HG02885 (cell line): ENCODE measurements at regions not wholly inside any gene's neighbourhood (a gene's known extent, or its start where the extent isn't known, plus 50 kb on each side); places are given as distances from the start of the nearest gene placed in this dataset.

Source experiments
- ATAC-seq: cut with Tn5 transposase; IDR thresholded peaks from one replicate; pipeline ENCODE4 v1.9.1; 2021; ENCODE audit warnings: mild to moderate bottlenecking; ENCODE audit not compliant: unreplicated experiment, poor library complexity

DNA sequence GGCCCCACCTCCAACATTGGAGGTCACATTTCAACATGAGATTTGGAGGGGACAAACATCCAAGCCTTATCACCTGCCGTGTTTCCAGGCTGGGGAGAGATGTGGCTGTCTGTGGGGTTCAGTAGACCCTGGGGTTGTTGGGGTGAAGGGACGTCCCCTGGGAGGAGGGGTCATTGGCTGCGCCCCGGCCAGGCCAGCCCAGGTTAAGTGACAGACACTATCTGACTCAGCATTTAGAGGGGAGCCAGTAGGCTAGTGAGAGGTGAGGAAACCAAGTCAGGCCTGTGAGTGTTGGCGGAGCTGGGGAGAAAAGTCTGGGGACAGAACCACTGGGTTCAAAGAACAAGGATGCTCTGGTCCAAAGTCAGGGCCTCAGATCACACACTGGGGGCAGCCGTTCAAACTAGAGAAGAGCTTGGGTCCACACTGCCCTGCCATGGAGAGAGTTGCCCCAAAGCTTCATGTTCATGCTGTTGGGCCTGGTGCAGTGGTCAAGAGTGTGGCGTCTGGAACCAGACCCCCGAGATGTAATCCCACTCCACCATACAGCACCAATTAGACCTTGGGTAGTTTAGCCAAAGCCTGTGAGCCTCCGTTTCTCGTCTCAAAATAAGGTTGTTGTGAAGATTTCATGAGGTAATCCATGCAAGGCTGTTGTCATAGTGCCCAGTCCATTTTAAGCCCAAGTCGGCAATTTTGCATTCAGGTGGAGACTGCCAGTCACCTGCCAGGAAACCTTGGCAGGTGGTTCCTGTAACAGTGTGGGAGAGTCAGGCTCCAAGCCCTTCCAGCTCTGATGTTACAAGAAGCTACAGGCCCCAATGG lies 1289.6 kb downstream of the TBC1D22A start:
- ATAC-seq: no peak

DNA sequence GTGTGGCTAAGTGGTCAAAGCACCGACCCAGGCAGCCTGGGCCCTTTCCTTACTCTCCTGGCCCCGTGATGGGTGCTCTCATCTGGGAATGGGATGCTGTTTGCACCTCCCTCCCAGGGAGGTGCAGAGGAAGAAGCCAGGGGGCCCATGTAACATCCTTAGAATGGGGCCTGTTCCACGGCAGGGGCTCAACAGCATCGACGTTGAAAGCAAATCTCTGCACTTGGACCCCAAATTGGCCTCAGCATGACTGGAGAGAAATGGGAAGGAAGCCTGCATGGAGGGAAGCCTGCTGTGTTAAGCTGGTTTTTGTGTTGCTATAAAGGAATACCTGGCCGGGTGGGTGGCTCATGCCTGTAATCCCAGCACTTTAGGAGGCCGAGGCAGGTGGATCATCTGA lies 1288.4 kb downstream of the TBC1D22A start:
- ATAC-seq: no peak

DNA sequence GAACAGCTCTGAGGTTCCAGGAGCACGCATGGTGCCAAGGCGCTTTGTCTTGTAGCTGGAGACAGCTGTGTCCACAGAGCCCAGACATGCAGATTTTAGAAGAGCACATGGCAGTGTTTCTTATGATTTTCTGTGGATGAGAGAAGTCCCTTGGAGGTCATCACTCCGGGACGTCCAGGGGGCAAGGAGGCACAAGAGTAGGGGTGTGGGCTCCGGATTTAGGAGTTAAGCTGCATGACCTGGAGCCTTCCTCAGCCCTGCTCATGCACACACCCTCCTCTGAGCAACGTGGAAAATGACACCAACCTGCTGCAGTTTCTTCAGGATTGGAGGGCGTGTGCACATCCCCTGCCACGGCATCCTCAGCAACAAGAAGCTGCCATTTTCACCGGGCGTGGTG lies 1286.7 kb downstream of the TBC1D22A start:
- no peak for ATAC-seq

DNA sequence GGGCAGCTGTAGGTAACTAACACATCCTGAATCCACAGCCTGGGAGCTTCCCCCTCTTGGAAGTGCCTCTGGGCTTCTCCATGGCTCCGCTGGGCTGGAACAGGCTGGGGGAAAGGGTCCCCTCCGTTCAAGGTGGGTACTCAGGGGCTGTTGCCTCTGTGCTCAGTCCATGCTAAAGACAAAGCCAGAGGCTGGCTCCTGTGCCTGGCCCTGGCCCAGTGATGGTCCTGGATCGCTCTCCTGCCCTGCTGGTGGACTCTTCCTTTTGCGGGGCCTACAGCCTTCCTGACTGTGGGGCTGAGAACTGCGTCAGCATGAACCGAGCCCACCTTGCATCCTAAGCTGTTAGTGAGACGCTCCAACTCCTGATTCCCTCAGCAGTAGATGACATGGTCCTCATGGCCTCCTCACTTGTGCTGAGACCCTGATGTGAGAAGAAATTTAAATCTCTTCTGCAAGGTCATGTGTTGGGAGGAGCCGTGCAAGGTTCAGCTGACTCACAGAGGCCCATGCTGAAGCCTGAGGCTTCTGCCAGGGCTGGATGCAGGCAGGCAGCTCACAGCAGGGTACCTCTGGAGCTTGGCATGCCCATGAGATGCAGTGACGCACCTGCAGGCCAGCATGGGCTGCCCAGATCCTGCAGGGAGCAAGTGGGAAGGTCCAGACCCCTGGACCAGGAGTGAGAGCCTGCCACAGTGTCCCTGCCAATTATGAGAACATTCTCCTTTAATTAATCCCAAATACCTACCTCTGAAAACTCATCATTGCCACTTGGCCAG lies 1285.5 kb downstream of the TBC1D22A start:
- ATAC-seq: no peak

DNA sequence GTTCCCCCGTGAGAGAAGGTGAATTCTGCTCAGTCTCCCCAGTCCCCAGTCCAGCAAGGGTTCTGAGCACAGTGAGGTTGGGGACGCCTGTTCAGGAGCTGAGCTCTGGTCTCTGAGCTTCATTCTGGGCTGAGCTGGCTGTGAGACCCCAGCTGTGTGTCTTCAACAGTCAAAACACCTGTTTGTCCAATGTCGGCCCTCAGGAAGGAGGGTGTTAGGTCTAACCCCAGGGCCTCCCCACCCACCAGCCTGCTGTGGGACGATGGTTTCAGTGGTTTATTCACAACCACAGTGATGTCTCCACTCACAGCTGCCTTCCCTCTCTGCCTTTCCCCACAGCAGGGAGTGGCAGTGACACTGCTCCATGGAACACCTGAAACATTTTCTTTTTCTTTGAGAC lies 1282.9 kb downstream of the TBC1D22A start:
- peak; percentile 81 for ATAC-seq

DNA sequence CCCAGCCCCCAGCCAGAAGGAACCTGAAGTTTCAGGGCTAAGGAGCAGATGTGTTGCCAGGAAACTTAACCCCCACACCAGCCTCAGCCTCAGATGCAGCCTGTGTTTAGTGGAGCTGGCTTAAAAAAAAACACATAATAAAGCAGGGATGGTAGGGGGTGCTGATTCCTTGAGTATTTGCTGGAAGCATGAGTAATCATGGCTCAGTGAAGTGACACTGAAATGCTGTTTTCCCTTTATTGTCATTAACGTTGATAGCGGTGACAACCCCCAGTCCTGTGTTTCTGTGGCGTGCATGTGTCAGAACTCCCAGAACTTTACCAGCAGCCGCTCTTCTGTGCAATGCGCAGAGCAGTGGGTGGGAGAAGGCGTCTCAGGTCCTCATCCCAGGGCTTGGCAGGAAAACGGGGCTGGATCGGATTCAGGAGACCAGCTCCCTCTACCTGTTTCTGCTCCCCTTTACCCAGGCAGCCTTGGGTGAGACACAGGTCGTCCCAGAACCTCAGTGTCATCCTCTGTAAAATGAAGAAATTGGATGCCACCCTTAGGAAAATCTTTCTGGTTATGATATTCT lies 1282.1 kb downstream of the TBC1D22A start:
- ATAC-seq: no peak

DNA sequence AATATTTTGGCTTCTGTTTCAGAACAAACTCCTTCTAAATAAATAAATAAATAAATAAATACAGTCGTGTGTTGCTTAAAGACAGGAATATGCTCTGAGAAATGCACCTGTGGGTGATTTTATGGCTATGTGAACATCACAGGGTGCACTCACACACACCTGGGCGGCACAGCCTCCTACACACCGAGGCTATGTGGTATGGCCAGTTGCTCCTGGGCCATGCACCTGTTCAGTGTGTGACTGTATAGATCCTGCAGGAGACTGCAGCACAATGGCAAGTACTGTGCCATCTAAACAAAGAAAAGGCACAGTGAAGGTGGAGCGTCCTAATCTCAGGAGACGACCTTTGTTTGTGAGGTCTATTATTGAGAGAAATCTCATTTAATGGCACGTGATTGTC lies 1281.1 kb downstream of the TBC1D22A start:
- no peak for ATAC-seq

DNA sequence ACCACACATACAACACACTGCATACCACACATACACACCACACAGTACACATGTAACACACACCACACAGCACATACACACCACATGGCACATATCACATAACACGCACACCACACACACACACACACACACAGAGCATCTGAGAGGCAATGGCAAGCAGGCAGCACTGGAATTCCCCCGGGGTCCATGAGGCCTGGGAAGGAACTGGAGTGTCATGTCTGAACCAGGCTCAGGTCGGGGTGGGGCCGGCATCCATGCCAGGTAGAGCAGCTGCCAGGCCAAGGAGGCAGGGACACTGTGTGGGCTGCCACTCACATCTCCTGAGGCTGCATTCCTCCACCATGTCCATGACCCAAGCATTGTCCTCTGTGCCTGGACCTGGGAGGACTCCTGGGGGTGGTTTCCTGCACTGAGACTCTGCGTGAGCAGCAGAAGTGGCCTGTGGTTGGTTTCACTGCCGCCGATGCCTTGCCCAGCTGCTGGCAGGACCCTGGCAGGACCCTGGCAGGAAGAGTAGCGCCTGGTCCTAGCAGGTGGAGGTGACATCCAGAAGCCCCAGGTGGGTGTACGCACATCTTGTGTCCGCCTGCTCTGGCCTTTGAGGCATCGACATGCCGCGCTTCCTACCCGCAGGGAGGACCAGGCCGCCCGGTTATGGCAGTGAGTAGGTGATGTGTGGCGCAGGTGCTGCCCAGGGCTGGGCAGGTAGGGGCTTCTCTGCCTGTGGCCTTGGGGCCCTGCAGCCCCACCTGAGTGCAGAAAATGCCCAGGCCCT lies 1280.4 kb downstream of the TBC1D22A start:
- ATAC-seq: no peak

DNA sequence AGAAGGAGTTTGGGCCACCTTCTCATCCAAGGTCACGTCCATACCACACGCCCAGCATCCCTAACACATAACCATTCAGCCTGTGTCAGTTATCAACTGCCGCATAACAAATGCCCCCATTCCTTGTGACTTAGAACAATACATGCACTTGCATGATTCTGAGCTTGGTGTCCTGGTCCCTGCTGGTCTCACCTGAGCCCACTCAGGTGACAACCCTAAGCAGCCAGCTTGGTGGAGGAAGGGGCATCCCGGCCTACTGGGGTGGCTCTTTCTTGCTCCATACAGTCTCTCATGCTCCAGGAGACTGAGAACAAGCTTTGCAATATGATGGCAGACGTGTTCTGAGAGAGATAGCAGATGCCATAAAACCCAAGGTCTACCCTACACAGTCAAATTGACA lies 1276.9 kb downstream of the TBC1D22A start:
- ATAC-seq: no peak

DNA sequence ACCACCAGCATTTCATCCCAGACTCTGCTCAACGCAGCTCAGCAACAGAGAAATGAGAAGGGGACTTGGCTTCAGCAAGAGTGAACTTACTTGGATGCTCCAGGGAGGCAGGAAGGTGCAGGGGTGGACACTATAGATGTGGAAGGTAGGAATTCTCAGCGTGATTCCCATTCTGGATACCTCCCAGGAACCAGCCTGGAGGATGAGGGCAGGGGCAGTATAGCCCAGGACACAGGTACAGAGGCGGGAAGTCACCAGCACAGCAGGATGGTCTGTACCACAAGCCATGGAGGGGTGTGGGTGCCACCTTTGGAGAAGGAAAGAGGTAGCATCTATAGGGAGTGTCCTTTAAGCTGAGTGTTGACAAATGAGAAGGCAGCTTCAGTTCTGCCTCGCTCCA lies 1275.2 kb downstream of the TBC1D22A start:
- ATAC-seq: no peak

DNA sequence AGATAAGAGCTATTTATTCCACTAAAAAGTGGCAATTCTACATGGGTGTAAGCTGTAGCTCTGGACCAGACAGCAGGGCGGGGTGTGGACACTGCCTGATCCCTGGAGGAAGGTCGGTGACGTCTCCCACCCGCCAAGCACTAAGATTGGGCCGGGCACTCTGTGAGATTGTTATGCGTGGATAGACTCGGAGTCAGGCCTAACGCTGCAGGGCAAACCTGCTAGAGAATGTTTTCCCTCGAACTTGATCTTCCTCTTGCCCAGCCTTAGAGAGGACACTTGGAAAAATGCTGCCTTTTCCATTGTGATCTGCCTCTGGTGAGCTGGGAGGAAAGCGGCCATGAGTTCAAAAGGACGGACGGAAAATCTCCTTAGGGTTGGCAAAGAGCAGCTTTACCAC lies 1273.4 kb downstream of the TBC1D22A start:
- ATAC-seq: no peak

DNA sequence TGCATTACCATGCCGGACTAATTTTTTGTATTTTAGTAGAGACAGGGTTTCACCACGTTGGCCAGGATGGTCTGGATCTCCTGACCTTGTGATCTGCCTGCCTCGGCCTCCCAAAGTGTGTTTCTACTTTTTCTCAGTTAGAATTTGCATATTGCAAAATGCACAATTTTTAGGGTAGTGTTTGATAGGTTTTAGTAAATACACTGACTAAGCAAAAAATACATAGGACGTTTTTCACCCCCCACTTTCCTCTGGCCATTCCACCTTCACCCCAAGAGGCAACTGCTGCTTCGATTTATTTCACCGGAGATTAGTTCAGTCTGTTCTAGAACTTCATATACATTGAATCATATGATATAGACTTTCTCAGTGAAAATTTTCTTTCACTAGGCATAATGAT lies 1269.1 kb downstream of the TBC1D22A start:
- ATAC-seq: no peak

DNA sequence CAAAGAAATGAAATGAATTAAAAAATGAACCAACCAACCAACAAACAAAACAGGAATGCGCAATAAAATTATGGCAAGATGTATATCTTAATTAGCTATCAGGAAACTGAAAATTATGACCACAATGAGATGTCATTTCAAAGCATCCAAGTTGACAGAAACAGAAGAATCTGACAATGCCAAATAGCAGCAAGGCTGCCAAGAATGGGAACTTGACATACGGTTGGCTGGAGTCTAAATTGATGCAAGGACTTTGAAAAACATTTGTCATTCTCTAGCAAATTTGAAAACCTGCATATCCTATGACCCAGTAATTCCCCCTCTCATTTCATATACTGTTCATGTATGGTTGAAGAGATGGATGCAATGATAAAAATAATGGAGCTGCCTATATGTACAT lies 1262.6 kb downstream of the TBC1D22A start:
- ATAC-seq: no peak

DNA sequence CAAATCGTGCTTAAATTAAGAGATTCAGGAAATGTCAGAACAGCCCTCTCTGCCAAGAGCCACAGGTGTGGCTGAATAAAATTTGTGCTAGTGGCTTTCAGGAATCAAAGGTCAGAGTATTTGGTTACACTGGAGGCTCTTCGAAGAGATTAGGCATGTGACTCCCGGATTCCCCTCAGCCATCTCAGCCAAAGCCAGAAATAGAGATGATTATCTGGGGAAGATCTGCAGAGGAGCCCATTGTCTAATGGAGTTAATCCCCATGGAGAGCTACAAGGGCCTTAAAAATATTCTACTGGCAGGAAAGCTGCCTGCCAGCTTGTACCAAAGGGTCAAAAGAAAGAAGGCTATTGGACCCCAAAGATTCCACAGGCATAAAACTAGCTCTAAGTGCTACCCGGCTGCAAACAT lies 1259.5 kb downstream of the TBC1D22A start:
- ATAC-seq: no peak

DNA sequence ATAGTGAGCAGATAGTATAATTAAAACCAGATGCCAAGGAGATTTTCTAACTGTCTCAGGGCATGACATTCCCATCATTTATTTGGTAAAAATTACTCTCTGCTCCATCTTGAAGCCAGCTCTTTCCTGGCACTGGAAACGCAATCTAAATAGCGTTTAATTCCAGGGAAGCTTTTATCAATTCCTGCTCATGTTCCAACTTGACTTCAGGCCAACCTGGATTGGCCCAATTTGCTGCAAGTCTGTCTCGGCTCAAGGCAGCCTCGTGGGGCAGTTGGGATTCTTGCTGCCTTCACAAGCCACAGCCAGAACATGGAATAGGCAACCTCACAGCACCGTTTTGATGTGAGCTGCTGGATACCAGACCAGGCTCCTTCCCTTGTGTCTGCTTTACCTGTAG lies 1255.9 kb downstream of the TBC1D22A start:
- ATAC-seq: no peak

DNA sequence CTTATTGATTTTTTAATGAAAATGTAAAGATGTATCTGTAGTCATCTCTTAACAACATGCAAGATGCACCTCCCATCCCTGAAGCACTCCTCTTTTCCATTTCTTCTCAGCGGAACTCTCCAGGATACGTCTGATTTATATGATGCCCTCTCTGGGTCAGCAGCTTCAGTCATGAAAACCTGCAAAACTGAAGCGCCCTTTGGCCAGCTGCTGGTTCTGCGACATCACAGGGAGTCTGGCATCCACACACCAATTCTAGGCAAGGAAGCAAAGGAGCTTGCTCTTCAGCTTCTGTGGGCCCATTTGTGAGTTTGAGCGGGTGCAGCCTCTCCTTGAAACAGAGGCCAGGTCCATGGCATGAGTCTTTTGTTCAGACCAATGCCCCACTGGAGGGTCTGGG lies 1253.3 kb downstream of the TBC1D22A start:
- no peak for ATAC-seq

DNA sequence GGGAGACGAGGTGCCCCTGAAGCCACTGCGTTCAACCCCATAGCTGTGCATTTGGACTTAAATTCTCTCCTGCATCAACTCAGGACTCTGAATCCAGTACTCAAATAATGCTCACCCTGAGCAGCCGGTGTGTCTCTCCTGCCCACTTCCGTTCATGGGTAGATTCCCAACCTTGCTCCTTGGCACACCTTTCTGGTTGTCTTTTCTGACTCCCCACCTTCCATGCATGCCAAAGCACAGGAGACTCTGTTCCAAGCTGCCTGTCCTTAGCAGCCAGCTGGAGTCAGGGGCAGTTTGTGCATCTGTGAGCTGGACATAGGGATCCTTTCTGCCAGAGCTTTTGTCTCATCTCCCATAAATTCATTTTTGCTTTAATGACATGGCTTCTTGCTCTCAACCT lies 1242.5 kb downstream of the TBC1D22A start:
- ATAC-seq: no peak

DNA sequence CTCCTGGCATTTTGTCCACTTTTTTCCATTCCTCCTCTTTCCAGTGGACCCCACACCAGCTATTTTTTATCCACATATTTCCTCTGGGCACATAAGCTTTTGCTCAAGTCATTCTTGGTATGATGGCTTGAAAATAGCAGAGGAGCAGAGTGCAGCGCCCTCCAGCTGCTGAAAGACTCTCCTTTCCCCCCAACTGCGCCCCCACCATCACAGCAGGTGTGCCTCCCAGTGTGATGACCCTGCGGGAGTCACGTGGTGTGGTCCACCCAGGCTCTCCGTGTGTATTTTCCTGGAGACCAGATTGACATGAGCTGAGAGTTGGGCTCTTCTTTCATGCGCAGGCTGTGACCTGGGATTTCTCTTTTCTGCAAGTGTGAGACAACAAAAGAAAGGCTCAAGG lies 1241.6 kb downstream of the TBC1D22A start:
- ATAC-seq: no peak

DNA sequence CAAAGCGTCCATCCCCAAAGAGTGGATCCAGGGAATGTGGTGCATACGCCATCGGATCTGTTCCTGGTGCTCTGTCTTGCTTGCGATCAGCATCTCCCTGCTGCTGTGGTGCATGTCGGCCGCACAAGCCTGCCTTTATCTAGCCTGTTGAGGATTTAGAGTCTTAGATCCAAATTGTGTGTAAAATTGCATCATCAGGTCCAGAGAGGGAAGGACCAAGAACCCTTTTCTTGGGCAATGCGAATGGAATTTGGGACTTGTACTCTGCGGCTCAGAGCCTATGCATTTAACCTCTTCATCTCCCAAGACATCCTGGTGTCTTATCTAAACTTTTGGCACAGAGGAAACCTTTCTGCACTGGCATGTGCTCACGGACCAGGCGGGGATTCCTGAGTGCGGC lies 1238.7 kb downstream of the TBC1D22A start:
- no peak for ATAC-seq

DNA sequence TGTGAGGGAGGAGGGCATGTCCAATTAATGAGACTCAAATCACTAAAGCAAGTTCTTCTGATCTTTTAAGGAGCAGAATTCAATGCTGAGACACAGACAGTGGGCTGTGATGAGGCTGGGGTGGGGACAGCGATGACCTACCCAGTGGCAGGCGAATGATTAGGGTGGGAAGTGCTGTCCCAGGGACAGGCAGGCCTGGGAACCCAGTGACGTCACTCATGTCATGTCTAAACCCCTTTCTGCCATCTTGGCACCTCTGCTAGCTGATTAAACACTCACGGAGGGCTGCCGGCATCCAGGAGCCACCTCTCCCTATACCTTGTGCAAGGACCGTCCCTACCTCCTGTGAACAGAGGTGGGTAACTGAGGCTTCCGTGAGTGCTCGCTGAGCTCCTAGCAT lies 1235.2 kb downstream of the TBC1D22A start:
- no peak for ATAC-seq
